GM19324 (cell line): ENCODE measurements at regions not wholly inside any gene's neighbourhood (a gene's known extent, or its start where the extent isn't known, plus 50 kb on each side); places are given as distances from the start of the nearest gene placed in this dataset.
"Not testable (repeated sequence)": the region's sequence is repeated elsewhere in the genome, so short reads cannot be mapped to it uniquely, and the experiment has no call there.

Experiments used
- ATAC-seq: cut with Tn5 transposase; IDR thresholded peaks from one replicate; pipeline ENCODE4 v1.9.1; 2021; ENCODE audit warnings: mild to moderate bottlenecking, moderate library complexity; ENCODE audit not compliant: unreplicated experiment, low FRiP score

DNA sequence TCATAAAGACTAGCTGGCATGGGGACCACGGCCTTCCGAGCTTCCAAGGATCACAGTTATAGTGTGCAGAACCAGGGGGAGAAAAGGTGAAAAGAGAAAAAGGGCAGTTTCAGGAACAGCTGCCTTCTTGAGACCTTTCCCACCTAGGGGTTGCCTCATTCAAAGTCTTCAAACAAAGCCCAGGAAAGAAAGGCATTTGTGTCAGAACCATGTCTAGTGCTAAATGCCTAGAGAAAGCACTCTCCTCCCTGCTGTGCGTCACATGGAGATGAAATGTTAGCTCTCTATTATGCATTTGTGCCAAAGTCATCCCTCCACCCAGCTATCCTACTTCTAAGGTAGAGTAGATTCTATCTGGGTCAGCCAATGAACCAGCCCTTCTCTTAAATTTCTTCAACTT lies 1037.3 kb upstream of the WWC1 start:
- ATAC-seq, result no peak

DNA sequence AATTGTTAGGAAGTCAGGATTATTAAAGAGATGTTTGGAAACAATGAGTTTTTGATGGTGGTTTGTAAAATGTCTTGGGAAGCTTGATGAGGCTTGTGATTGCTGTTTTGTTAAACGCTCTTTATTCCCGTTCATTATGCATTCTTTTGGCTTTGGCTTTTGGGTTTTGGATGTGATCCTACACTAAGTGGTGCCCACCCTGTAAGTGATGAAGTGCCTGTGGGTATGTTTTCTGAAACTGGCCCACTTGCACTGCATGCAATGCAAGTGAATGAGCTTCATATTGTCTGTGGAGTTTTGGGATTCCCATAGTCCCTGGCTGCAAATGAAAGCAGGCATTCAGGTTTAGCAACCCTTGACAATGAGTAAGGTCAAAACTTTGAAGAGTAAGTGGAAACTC lies 1035.5 kb upstream of the WWC1 start:
- no peak for ATAC-seq

DNA sequence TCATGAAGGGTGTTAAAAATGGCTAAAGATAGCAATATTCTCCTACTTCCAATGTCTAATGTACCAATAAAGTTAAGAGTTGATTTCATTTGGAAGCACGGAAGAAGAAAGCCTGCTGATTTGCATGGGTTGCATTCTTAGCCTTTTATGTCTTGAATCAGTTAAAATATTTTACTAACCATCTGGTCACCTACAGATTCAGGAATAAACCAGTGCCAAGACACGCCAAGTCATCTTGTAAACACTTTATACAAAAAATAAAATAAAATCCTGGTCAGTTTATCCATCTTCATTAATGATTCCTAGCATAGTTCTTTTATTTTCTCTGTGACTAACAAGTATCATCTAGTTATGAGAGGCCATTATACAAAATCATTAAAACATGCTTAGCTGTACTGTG lies 1031.6 kb upstream of the WWC1 start:
- ATAC-seq, result no peak

DNA sequence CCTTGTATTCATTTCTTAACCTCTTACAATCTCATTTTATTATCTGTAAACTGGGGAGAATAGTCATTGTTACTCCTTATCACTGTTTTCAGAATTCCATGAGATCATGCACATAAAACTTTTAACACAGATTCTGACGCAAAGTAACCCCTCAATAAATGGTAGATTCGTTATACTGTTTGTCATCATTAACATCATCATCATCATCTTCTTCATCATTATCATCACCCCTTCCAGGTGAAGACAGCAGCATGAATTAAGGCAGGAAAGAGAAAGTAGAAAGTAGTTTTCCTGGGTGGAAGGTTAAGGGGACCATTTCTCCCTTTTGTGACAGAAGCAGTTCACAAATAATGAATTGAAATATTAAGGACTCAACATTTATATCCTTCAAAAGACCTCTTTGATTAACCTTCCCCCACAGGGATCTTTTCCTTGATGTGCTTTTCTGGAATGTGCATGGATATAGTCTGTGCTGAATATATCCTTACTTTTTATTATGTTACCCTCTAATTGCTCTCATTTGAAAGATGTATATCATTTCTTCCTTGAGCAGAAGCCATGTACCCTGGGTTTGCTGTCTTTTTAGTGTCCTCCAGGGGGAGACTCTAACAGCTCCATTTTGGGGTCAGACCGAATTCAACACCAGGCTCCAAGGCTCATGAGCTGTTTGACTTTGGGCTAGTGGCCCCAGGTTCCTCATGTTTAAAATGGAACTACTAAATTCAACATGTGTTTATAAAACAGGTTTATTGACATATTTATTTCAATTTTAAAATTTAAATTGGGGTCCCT lies 1029.9 kb upstream of the WWC1 start:
- ATAC-seq, result no peak

DNA sequence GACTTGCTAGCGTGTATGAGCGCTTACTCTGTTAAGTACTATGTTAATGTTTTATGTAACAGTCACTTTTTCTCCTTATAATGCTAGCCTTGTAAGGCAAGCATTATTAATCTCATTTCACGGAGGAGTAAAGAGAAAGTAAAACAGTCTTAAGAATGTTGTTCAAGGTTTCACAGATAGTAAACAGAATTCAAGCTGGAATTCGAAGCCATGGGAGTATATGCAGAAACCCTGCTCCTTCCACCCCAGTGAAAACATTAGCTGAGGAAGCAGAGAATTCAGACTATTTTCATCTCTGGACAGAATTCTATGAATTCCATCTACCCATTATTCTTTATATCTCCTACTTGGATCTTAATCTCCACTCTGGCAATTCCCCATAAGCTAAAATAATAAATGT lies 1028.3 kb upstream of the WWC1 start:
- no peak for ATAC-seq

DNA sequence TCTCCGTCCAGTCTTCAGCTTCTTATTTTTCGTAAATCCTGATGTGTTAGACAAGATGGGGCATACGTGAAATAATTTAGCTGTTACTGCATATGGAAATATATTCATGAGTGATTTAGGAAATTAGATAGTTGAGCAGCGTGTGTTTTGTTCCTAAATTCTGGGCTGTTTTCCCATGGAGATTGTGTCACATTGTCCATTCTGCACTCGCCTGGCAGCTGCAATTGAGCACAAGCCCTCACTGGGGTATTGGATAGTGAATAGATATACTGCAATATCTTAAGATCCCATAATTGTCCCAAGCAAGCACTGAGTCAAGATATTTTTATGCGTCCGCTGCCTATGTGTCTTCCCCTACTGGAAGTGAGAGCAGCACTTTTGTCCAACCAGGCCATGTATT lies 1027.1 kb upstream of the WWC1 start:
- no peak for ATAC-seq

DNA sequence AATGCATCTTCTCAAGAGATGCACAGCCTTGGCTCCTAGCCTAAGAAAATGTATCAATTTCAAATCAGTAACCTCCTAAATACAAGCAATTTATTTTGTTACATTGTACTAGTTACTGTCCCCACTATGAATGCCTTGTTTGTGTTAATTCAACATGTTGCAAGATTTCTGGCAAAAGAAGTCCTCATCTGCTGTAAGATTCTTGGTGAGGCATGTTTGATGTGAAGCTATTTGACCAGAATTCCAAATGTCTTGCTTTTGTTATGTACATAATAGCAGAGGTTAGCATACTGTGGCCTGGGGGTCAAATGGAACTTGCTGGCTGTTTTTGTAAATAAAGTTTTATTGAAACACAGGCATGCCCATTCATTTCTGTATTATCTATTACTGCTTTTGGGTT lies 1023.1 kb upstream of the WWC1 start:
- no peak for ATAC-seq

DNA sequence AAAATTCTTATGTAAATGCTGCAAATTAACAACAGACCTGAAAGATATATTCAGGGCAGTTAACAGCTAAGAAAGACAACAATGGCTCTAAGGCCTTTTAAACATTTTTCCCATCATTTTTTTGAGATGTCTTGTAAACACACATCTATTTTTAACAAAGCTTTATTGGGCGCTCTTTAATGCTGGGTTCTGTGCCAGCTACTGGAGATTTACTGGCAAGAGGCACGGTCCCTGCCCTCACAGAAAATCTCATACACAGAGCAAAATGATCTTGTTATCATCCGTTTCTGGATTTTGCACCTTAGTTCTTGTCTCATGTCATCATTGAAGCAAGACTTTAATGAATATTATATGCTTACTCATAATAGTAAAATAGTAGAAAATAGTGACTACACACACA lies 1022.3 kb upstream of the WWC1 start:
- no peak for ATAC-seq

DNA sequence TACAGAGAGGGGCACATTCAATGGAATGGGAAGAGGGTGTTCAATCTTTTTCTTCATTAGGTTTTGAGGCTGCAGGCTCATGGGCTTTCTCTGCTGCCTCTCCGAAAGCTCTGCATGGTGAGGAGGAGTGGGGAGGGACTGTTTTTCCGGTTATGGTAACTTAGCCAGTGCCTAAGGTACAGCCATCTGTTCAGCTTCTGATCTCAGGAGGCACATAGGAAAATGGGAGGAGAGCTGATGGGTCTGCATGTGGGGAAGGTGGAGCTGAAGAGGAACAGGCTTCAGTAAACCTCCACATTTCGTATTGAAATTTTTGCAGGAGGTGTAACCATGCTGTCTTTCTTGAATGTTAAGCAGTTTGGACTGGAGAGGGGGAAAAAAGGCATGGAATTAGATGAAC lies 1020.4 kb upstream of the WWC1 start:
- no peak for ATAC-seq

DNA sequence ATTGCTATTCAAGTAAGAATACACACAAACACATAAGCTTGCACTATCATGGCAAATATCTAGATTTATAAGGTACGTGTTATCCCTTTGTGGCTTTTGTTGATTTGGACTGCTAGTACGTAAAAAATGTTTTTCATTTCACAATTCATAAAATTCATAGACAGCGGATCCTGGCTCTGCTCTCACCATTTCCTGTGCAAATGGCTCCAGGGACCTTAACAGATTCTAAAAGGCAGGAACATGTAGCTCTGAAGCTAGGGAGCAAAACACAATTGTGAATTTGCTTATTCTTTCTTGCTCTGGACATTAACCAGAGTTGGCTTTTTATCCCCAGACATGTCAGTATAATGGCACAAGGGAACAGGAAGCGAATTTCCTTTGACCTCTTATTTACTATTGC lies 1019.9 kb upstream of the WWC1 start:
- no peak for ATAC-seq

DNA sequence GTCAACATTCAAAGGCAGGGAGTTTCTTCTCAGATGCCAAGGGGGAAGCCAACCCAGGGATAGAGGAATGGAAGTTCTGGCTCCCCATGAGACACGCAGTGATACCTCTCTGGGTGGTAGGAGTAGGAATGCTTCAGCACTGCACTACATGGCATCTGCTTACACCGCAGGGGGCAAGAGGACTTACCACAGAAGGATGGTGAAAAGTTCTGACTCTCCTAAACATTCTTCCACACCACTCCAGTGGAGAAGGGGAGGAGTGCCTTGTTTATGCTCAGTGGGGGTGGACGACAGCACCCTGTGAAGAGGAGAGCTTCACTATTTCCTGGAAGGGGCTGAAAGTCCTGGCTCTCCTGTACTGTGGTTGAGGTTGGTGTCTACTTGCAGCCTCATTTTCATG lies 1011.3 kb upstream of the WWC1 start:
- ATAC-seq, result no peak

DNA sequence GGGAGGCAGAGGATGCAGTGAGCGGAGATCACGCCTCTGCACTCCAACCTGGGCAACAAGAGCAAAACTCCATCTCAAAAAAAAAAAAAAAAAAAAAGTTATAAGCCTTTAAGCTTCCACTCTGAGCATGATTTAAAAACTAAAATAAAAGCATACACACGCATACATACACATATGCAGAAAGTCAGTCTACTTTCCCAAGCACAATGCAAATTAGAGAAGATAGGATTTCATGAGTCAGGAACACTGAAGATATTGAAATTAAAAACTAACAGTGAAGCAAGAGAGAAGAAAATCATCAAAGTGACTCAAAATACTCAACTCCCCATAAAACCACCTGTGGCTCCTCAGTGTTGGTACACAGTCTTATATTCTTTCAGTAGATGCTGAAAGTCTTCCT lies 1009.5 kb upstream of the WWC1 start:
- ATAC-seq, result no peak

DNA sequence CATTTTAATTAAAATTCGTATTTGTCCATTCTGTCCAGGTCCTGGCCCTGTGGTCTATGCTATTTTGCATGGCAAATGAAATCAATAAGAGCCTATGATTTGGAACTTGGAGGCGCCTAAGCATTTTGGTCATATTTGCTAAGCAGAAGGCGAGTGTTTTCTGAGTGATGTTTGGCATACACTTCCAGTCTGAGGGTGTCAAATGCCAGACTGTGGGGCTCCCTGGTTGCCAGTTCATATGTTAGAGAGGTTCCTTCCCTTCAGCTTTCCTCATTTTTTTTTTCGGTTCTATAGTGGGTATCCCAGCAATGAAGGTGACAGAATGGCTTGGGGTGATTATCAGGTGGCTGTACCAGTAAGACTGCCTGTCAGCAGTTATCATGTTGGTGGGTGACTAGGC lies 1007.8 kb upstream of the WWC1 start:
- no peak for ATAC-seq

DNA sequence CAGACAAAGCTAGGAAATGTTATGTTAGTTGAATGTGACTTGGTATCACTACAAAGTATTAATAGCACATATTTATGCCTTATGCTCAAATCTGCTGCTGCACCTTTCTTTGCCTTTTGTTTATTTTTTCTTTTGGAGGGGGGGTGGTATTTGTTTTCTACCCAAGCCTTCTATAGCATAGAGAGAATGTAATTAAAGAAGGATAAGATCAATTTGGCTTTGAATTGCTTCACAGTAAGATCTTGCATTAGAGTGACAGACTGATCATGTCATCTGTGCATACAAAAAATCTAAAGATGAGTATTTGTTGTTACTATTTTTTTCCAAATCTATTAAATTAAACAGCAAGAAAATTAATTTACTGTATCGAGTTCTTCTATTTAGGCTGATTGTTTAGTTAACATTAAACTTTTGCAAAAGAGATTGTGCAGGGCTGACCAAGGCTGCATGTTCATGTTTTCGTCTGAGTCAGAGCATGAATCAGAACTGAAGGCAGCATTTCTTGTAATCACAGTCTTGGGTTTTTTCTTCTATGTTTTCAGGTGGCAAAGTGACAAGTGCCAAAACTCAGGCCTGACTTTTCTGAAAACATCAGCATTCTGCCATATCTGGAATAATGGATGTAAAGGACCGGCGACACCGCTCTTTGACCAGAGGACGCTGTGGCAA lies 1007.1 kb upstream of the WWC1 start:
- no peak for ATAC-seq

DNA sequence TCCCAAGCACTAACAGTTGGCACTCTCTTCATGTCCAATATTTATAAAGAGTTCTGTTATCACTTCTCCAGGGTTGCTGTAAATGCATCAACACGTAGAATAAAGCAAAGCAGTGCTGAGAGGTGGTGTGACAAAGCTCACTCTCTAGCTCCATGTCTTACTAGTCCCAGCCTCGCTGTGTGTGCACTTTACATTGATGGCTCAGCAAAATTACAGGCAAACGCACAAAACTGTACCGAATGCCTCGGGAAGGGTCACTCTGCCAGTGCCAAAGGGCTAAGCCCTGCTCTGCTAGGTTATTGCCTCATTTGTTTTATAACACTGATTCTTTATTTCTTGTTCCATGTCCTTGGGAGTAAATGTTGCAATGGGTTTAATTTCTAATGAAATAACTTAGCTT lies 1005.9 kb upstream of the WWC1 start:
- ATAC-seq, result no peak

DNA sequence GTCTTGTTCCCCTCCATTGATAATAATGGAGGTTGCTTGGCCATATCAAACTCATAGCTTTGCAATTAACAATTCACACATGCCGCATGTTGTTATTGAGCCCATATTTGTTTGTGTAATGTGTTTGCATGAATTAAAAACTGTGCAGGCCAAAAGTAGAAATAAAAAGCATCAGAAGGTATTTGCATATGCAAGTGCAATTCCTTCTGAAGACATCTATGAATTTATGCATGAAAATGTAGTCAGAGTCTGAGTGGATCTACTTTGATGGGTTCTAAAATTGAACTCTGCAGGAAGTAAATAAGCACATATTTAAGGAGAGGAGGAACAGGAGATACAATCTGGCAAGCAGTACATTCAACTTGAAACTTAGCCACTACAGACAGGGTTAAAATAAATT lies 1004.6 kb upstream of the WWC1 start:
- ATAC-seq, result no peak

DNA sequence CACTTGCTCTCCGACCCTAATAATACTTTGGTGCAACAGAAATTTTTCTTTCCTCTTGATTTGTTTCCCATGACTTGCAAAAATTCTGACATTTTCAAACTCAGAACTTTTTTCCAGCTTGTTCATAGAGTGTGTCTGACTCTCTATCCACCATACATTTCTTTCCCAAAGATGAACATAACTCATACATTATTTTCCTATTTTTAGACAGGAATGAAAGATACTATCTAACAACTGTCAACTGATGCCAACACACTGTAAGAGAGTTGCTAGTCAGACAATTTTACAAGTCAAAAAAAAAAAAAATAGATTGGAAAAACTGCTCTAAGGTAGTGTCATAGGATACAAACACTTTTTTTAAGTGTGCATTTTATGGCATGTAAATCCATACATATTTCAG lies 1001.0 kb upstream of the WWC1 start:
- ATAC-seq, result no peak

DNA sequence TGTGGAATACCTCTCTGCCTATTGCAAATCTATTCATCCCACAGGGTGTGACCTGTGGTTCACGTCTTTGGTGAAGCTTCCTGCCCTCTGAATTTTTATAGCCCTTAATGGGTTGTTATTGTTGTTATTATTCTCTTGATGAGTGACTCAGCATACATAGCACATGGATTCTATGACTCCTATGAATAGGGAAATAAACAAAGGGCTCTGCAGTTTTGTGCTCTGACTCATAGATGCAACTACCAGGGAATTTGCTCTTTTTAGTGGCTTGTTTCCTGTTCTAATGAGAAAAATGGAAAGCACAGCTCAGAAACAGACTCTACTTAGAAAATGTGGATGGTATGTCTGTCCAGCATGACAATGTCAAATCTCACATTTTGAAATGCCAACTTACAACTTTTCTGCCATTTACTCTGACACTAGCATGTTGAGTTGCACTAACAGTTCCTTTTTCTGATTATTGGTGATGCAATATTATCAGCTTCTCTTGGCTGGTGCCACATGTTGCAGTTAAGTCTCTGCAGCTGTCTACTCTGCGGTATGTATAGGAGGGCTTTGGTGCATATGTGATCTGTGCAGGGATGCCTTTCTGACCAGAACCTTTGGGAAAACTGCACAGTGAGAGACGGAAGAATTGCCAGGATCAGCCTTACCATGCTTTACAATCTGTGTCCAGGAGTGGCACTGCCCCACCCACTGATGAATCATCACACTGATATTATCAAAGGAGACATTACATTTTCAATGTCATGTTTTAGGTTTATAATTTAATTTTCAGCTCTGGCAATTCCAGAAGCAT lies 996.4 kb upstream of the WWC1 start:
- no peak for ATAC-seq

DNA sequence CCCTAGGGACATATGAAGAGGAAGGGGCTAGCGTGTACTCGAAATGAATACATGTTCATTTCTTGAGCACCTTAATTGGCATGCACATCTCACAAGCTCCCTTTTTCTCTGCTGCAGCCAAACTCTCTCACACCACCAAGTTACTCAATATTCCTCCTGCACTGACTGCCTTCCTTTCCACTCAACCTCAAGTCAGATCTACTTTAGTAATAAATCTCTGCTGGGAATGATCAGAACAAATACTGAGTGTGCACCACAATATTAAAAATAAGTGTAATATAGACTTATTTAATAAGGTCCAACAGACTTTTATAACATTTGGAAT lies 995.8 kb upstream of the WWC1 start:
- ATAC-seq, result no peak

DNA sequence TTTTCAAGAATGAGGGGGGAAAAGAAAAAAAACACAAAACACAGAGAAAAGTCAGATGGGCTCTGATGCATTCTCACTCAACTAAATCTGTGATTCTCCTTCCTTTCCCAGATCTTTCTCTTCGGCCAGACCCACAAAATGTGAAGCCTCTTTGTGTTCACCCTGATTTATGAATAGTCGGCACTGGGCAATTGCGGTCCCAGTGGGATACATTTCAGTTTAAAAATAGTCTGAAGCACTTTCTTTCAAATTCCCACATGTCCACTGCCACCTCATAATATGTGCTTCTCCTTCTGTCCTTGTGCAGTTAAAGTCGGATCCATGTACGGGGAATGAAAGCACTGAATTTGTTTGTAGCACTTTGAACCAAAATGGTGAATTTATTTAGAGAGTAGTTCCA lies 995.4 kb upstream of the WWC1 start:
- no peak for ATAC-seq

DNA sequence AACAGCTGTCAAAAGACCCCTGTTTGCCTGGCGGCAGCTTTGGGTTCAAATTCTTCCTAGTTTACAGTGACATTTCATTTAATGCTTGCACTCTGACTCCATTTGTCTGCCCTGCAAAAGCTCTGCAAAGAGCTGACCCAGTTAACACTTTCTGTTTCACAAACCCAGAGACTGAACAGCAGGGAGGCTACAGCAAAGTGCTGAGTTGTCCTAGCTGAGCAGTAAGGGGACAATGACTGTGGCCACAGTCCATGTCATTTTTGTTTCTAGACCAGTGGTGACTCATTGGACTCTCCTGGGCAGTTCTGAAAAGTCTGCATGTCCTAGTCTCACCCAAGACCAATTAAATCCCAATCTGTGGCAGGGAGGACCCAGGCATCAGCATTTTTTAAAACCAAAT lies 994.8 kb upstream of the WWC1 start:
- ATAC-seq, result no peak

DNA sequence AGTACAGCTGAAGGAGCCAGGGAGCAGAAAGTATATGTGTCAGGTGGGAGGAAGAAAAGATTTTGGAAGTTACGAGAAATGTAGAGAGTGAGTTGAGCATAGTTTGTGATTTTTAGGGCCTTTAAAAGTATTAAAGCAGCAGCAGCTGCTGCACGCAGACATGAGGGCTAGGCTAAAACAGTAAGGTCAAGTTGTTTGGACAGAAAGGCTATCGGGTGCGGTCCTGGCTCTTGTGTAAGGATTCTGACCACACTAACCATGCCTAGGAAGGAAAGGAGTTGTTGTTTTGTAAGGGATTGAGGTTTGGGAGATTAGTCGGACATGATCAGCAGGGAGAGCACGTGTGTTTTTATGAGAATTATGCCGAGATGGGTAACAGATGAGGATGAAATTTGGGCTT lies 991.6 kb upstream of the WWC1 start:
- not testable (repeated sequence) for ATAC-seq
